GM12872 (cell line): ENCODE measurements at regions not wholly inside any gene's neighbourhood (a gene's known extent, or its start where the extent isn't known, plus 50 kb on each side); places are given as distances from the start of the nearest gene placed in this dataset.

ENCODE experiments used
- TF ChIP-seq, protein P1 (sequence below): IDR thresholded peaks from 3 replicates; pipeline ENCODE4 v1.5.1; 2011; ENCODE audit warnings: low read depth, mild to moderate bottlenecking, low read length, moderate library complexity; ENCODE audit not compliant: insufficient read depth

DNA sequence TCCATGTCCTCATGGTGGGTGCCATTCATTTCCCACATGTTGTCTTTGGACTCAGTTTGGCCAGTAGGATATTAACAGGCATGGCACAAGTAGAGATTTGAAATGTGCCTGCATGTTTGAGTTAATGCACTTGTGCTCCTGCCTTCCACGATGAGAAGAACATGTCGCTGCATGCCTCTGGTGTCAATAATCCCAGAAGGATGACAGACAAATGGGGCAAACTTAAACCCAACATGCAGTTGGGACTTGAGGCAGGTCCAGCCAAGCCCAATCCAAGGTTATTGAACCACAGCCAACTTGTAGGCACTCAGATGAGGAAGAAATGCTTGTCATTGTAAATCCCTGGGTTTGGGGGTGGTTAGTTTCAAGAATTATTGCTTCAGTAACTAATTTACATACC is 174.6 kb downstream of the TRIM33 start:
- TF ChIP-seq, protein P1, sequence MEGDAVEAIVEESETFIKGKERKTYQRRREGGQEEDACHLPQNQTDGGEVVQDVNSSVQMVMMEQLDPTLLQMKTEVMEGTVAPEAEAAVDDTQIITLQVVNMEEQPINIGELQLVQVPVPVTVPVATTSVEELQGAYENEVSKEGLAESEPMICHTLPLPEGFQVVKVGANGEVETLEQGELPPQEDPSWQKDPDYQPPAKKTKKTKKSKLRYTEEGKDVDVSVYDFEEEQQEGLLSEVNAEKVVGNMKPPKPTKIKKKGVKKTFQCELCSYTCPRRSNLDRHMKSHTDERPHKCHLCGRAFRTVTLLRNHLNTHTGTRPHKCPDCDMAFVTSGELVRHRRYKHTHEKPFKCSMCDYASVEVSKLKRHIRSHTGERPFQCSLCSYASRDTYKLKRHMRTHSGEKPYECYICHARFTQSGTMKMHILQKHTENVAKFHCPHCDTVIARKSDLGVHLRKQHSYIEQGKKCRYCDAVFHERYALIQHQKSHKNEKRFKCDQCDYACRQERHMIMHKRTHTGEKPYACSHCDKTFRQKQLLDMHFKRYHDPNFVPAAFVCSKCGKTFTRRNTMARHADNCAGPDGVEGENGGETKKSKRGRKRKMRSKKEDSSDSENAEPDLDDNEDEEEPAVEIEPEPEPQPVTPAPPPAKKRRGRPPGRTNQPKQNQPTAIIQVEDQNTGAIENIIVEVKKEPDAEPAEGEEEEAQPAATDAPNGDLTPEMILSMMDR: no peak

DNA sequence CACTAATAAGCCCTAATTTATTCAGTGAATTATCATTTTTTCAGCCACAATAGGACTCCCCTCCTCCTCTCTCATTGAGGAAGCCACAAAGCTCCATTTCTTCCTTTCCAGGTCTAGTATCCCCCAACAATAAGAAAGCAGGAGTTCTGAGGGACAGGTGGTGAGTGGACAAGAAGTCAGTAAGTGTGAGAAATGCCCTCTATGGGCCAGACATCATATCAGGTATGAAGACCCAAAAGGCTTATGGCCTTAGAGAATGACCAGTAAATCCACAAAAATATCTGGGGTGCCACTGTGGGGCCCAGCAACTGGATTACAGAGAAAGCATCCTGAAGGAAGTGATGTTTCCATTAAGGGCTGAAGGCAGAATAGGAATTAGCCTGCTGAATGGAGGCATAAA is 175.7 kb downstream of the TRIM33 start:
- TF ChIP-seq, protein P1: no peak

DNA sequence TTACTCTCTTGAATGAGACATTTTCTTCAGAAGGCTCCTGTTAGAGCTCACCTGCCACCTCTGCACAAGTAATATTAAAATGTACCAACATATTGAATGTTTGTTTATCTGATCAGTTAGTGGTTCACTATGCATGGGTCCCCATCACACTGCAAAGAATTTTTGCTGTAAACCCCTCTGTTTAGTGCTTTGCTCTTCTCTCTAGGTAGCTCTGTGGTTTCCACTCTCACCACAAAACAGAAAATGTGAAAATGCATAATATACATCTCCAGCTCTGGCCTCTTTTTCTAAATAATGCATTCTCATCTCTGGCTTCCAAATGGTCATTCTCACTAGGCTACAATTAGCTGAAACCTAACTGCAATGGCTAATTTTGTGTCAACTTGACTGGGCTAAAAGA is 176.7 kb downstream of the TRIM33 start:
- TF ChIP-seq, protein P1: no peak

DNA sequence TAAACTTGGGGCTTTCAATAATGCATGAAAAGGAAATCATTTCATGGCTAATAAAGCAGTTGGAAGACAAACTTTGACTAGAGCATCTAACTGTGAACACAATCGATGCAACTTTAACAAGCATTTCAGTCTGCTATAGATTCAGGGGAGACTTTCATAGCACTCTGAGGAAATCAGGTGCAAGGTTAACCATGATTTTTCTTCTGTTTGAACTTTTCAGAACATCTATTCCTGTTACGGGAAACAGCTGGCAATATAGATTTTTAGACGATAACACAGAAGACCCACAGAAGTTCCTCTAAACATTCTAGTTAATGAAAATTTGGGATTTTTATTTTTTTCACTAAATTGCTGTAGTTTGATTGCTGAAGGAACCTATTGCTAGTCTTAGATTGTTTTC is 177.3 kb downstream of the TRIM33 start:
- TF ChIP-seq, protein P1: no peak

DNA sequence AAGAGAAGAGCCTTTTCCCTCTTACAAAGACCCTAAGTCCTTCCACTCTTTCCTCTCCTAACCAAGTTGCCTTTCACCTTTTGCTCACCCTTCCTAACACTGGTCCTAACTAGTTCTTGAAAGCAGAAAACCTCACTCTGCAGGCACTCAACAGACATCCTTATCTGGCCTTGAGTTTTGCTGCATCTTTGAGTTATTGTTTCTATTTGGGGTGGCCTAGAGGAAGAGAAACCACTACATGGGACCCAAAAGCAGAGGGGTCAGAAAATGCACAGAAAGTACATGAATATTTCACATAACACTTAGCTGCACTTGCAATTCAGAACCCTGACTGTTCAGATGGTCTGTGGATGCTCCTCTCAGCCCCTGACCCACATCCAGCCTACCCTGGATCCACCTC is 178.3 kb upstream of the SYT6 start:
- TF ChIP-seq, protein P1: no peak

DNA sequence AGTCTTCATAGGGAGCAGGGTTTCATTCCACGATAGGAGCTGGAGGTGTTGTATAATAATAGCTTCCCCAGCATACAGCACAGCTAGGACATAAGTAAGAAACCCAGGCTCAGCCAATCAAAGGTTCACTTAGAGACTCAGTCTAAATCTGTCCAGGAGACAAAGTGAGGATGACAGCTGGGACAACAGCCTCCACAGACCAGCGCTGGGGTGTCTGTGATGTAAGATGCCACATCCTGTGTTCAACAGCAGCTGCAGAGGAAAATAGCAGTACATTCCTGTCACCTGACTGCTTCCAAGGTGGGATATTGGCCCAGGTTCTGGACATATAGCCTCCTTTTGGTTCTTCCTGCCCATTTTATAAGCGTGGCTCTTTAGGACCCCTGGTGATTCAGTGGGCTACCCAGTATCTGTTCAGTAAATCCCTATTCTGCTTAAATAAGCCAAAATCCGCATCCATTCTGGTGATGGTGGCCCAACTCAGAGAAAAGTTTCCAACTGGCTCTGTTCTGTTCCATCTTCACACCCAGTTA is 176.8 kb upstream of the SYT6 start:
- TF ChIP-seq, protein P1: no peak

DNA sequence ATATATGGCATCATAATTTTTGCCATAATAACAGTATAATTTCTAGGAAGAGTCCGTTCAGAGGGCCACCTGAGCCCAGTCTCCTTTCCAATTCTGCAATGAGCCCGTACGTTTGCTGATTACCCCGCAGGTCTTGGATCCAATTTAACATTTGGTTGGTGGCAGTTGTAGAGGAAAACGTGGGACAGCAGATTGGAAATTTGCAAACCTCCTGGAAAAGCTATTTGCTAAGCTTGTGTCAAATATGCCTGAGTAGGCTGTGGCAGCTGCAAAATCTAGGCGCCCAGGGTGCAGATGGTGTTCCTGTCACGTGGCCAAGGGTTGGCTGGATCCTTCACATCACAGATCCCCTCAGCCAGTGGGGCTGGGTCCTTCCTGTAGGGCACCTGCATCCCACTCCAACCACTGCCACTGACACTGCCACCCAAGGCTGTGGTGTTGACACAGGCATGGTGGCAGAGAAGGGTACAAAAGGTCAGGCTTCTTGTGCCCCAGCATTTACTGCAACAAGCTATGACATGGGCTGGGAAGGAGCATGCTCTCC is 174.8 kb upstream of the SYT6 start:
- TF ChIP-seq, protein P1: no peak
